Activated CD4-positive, alpha-beta T cell treated with anti-CD3 and anti-CD28 coated beads, Interleukin-2, amount 10 ng/mL, durations not matched to agents 7 days and 5 days (primary cell): ENCODE measurements at regions not wholly inside any gene's neighbourhood (a gene's known extent, or its start where the extent isn't known, plus 50 kb on each side); places are given as distances from the start of the nearest gene placed in this dataset.
"Not testable (repeated sequence)": the region's sequence is repeated elsewhere in the genome, so short reads cannot be mapped to it uniquely, and the experiment has no call there.

Source experiments
- CTCF ChIA-PET: fragments of 350-600 bp; sonication (Branson Sonifier 250); formaldehyde crosslinking; loops from one replicate; lab custom pipeline; 2021; ENCODE audit warnings: antibody characterized with exemption; lab: Charles Lee
- POLR2A ChIA-PET: fragments of 350-600 bp; sonication (Branson Sonifier 250); formaldehyde crosslinking; loops from one replicate; lab custom pipeline; 2021; ENCODE audit warnings: antibody characterized with exemption; lab: Charles Lee
- DNase-seq: peaks from one replicate; pipeline ENCODE4 v3.0.0-alpha.2; 2020
- H3K27ac Mint-ChIP-seq: one replicate; pipeline ENCODE4 v1.8.0; 2021; ENCODE audit warnings: mild to moderate bottlenecking, moderate library complexity, mixed read lengths
- H3K27me3 Mint-ChIP-seq: one replicate; pipeline ENCODE4 v1.8.0; 2021; ENCODE audit warnings: mixed read lengths
- H3K36me3 Mint-ChIP-seq: one replicate; pipeline ENCODE4 v1.8.0; 2021; ENCODE audit warnings: low read depth, mixed read lengths
- H3K4me1 Mint-ChIP-seq: one replicate; pipeline ENCODE4 v1.8.0; 2021; ENCODE audit warnings: mixed read lengths
- H3K4me3 Mint-ChIP-seq: one replicate; pipeline ENCODE4 v1.8.0; 2021; ENCODE audit warnings: mild to moderate bottlenecking, moderate library complexity, mixed read lengths
- H3K9me3 Mint-ChIP-seq: one replicate; pipeline ENCODE4 v1.8.0; 2021; ENCODE audit warnings: mixed read lengths

DNA sequence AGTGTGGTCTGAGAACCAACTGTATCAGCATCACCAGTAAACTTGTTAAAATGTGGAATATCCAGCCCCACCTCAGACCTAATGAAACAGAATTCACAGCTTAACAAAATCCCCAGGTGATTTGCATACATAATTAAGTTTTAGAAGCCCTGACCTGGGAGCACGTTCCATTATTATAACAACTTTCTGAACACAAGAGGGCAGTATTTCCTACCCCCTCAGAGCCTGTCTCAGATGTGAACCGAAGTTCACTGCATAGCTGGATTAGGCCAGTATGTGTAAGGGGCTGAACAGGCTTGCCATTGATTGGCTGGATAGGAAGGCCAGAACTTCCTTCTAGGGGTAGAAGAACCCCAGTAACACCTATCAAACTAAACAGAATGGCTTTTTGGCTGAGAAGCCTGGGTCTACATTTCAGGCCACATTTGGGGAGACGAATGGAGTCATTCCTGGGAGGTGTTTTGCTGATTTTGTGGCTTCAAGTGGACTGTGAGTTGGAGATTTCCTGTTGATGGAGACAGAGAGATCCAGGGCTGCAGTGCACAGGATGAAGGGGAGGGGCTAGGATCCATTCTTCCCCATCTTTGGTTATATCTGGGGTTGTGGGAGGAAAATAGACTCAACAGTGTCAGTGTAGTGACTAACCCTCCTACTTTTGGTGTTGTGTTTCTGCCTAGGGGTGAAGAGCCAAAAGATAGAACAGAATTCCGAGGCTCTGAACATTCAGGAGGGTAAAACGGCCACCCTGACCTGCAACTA is 94.7 kb upstream of the OR4E1 start:
- H3K36me3 Mint-ChIP-seq = no peaks in the 10 kb centered on the region
- CTCF ChIA-PET = interaction anchor here (0.6 to 1.2 kb wide), 3 partner anchors 8 to 789 kb away, joined by 3 to 4 read pairs (median 3); no protein-coding TSS in a partner anchor
- POLR2A ChIA-PET = interaction anchor here (0.5 kb wide), 1 partner anchor 802 kb away, joined by 3 read pairs; no protein-coding TSS in a partner anchor
- peaks cover 6% of the 10 kb centered on the region for H3K4me1 Mint-ChIP-seq
- H3K27ac Mint-ChIP-seq = peak overlapping the region; percentile 86
- H3K9me3 Mint-ChIP-seq = no peaks in the 10 kb centered on the region
- peak overlapping the region; percentile 62 for H3K4me3 Mint-ChIP-seq
- peaks cover 7% of the 10 kb centered on the region for H3K27me3 Mint-ChIP-seq
- DNase-seq = peak; percentile 45

DNA sequence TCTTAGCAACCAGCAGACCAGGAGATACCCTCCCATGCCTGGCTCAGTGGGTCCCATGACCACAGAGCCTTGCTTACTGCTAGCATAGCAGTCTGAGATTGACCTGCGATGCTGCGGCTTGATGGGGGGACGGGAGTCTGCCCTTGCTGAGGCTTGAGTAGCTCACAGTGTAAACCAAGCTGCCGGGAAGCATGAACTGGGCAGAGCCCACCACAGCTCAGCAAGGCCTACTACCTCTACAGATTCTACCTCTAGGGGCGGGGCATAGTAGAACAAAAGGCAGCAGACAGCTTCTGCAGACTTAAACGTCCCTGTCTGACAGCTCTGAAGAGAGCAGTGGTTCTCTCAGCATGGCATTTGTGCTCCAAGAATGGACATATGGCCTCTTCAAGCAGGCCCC is 86.7 kb upstream of the OR4E1 start:
- H3K9me3 Mint-ChIP-seq, H3K4me3 Mint-ChIP-seq, H3K4me1 Mint-ChIP-seq, DNase-seq, H3K27ac Mint-ChIP-seq, POLR2A ChIA-PET, H3K36me3 Mint-ChIP-seq: not testable (repeated sequence)
- peaks cover 20% of the 10 kb centered on the region for H3K27me3 Mint-ChIP-seq
- CTCF ChIA-PET = interaction anchor here (0.6 kb wide), 2 partner anchors 7 to 1431 kb away, joined by 3 read pairs; no protein-coding TSS in a partner anchor

DNA sequence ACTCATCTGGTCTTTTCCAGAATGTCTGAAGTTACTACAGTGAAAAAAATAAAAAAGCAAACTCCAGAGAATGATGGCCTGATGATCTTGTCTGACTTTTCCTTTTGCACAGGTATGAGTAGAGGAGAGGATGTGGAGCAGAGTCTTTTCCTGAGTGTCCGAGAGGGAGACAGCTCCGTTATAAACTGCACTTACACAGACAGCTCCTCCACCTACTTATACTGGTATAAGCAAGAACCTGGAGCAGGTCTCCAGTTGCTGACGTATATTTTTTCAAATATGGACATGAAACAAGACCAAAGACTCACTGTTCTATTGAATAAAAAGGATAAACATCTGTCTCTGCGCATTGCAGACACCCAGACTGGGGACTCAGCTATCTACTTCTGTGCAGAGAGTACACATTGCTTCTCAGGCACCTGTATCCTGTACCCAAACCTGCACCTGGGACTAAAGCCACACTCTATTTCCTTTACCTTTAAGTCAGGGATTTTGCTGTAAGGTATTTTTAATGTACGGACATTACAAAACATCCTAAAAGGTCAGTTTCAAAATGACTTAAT is 75.8 kb upstream of the OR4E1 start:
- Mint-ChIP-seq H3K4me1 (peaks cover 6% of the 10 kb centered on the region), H3K36me3 (no peaks in the 10 kb centered on the region), H3K9me3 (no peaks in the 10 kb centered on the region), H3K27me3 (peaks cover 18% of the 10 kb centered on the region), H3K4me3 (peak overlapping the region; percentile 61), H3K27ac (peak overlapping the region; percentile 67)
- no peak for DNase-seq
- POLR2A ChIA-PET = interaction anchor here (1.0 kb wide), 1 partner anchor 777 kb away, joined by 3 read pairs; no protein-coding TSS in a partner anchor
- CTCF ChIA-PET = interaction anchor here (0.6 to 1.5 kb wide), 9 partner anchors 11 to 821 kb away, joined by 3 to 5 read pairs (median 3); no protein-coding TSS in a partner anchor

DNA sequence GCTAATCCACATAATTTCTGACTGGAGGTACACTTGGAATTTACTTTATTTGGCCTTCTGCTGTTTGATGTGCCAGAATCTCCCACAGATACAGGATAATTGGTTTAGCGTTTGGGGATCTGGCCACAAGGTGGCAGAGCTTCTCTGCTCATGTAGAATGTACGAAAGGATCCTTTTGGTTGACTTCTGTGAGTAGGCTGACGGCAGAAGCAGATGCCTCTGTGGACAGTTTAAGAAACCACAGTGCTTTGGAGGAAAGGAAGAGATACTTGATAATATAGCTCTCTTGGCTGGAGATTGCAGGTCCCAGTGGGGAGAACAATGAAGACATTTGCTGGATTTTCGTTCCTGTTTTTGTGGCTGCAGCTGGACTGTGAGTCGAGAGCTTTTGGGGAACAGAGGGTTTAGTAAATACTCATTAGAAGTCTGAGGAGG is 75.3 kb upstream of the OR4E1 start:
- peak; percentile 67 for DNase-seq
- peak overlapping the region; percentile 67 for H3K27ac Mint-ChIP-seq
- POLR2A ChIA-PET = interaction anchor here (1.0 kb wide), 1 partner anchor 777 kb away, joined by 3 read pairs; no protein-coding TSS in a partner anchor
- no peaks in the 10 kb centered on the region for H3K36me3 Mint-ChIP-seq
- peak overlapping the region; percentile 61 for H3K4me3 Mint-ChIP-seq
- H3K9me3 Mint-ChIP-seq = no peaks in the 10 kb centered on the region
- CTCF ChIA-PET = interaction anchor here (0.6 to 1.5 kb wide), 9 partner anchors 10 to 821 kb away, joined by 3 to 5 read pairs (median 3); no protein-coding TSS in a partner anchor
- peaks cover 6% of the 10 kb centered on the region for H3K4me1 Mint-ChIP-seq
- peaks cover 18% of the 10 kb centered on the region for H3K27me3 Mint-ChIP-seq

DNA sequence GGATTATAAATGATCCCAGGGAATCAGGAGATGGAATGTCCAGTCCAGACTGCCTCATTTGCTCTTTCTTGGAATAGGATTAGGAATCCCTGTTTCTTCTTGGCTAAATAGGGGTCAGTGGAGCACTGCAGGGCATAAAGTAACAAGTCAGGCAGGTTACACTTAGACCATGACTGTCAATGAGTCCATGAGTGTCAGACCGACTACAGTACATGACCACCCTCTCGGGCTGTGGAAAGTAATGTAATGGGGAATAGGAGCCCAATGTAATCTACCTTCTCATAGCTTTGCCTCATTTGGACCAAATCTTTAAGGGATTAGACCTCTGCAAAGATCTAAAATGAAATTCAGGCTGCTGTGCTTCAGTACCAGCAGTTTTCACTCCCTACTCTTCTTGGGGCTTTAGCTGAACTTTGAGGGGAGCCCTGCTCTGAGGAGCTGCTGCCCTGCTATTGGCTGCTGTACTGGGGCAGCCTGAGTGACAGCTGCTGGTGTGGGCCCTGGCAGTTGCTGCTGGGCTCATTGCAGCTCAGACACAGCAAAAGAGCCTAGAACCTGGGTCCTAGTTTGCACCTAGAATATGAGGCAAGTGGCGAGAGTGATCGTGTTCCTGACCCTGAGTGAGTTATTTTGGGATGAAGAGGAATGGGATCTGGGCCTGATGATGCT is 62.2 kb upstream of the OR4E1 start:
- ChIA-PET POLR2A (no interaction called here), CTCF (interaction anchor here (0.7 kb wide), 1 partner anchor 811 kb away, joined by 3 read pairs; no protein-coding TSS in a partner anchor)
- H3K9me3 Mint-ChIP-seq = no peaks in the 10 kb centered on the region
- H3K27me3 Mint-ChIP-seq = peaks cover 43% of the 10 kb centered on the region
- peak; percentile 25 for DNase-seq
- H3K4me3 Mint-ChIP-seq = peak overlapping the region; percentile 56
- H3K36me3 Mint-ChIP-seq = no peaks in the 10 kb centered on the region
- peaks cover 5% of the 10 kb centered on the region for H3K4me1 Mint-ChIP-seq
- peak overlapping the region; percentile 78 for H3K27ac Mint-ChIP-seq

DNA sequence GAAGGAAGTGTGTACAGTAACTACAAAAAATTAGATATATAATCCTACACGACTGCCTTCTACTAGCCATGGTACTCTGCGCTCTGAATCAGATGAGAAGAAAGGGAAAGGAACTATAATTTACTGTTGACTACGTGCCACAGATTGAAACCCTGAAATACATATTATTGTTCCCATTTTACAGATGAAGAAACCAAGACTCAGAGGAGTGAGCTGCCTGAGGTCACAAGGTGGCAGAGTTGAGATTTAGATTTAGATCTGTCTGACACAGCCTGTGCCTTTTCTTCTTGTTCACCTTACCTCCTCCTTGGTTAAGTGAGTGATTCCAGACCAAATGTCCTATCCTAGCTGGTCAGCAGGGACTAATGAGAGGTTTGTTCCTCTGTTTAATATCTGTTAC is 61.6 kb upstream of the OR4E1 start:
- peaks cover 41% of the 10 kb centered on the region for H3K27me3 Mint-ChIP-seq
- CTCF ChIA-PET = interaction anchor here (0.7 kb wide), 1 partner anchor 811 kb away, joined by 3 read pairs; no protein-coding TSS in a partner anchor
- H3K27ac Mint-ChIP-seq = no peak overlapping the region
- POLR2A ChIA-PET = no interaction called here
- peak overlapping the region; percentile 56 for H3K4me3 Mint-ChIP-seq
- DNase-seq = no peak
- H3K4me1 Mint-ChIP-seq = peaks cover 8% of the 10 kb centered on the region
- H3K9me3 Mint-ChIP-seq = no peaks in the 10 kb centered on the region
- no peaks in the 10 kb centered on the region for H3K36me3 Mint-ChIP-seq

DNA sequence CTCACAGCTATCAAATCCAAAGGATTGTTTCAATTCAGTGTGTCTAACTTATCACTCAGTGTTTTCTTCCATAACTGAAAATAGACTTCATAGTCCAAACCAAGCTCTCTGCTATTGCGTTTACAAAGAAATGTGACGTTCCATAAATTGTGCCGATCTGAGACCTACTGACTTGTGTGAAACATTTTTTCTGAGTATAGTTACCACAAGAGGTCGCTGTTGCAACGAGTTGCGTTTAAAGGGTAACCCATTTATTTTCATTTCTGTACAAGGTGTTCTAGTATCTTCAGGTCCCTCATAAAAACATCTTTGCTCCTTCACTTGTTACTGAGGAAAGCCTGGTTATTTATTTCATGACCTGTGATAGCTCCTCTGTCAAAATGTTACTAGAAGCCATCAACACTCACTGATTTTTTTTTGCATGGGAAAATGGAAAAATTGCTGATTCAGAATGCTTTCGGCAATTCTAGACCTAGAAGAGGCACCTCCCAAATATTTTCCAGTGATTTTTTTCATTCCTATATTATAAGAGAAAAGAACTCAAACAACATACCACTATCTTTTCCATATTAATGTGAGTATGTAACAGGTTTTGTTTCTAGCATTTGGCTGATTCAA is 60.9 kb upstream of the OR4E1 start:
- Mint-ChIP-seq H3K36me3 (no peaks in the 10 kb centered on the region), H3K4me3 (peak overlapping the region; percentile 26), H3K9me3 (no peaks in the 10 kb centered on the region), H3K4me1 (peaks cover 14% of the 10 kb centered on the region), H3K27me3 (peaks cover 41% of the 10 kb centered on the region), H3K27ac (no peak overlapping the region)
- DNase-seq = peak; percentile 66
- CTCF ChIA-PET = interaction anchor here (1.1 kb wide), 2 partner anchors 8 to 35 kb away, joined by 3 read pairs; no protein-coding TSS in a partner anchor
- POLR2A ChIA-PET = no interaction called here

DNA sequence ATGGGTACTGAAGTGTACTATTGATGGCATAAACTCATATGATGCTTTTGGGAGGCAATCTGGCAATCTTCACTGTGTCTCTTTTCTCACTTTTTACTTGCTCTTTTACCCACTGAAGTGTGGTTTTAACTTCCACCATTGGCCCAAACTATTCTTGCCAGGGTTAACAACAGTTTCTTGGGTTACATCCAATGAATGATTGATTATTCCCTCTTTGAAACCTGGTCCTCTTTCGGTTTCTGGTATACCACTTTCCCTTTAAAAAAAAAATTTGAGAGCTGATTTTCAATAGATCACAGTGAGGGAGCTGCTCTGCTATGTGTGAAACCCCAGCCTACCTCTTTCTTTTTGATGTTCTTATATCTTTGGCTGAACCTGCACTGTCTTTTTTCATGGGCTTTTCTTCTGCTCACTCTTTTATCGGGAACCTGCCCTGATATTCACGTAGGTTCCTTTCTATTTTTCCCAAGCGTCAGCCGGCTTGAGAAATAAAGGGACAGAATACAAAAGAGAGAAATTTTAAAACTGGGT is 56.1 kb upstream of the OR4E1 start:
- Mint-ChIP-seq H3K4me3 (peak overlapping the region; percentile 59), H3K27ac (no peak overlapping the region)

DNA sequence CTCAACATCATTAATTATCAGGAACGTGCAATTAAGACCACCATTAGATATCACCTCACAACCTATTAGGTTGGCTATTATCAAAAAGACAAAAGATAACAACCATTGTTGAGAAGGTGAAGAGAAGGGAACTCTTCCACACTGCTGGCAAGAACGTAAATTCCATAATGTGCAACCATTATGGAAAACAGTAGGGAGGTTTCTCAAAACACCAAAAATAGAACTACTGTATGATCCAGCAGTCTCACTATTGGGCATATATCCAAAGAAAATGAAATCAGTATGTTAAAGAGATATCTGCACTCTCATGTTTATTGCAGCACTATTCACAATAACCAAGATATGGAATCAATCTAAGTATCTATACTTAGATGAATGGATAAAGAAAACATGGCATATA is 51.6 kb upstream of the OR4E1 start:
- Mint-ChIP-seq H3K9me3 (no peaks in the 10 kb centered on the region), H3K27ac (no peak overlapping the region), H3K4me3 (no peak overlapping the region), H3K36me3 (no peaks in the 10 kb centered on the region), H3K4me1 (peaks cover 7% of the 10 kb centered on the region), H3K27me3 (peaks cover 43% of the 10 kb centered on the region)
- CTCF ChIA-PET = no interaction called here
- POLR2A ChIA-PET = interaction anchor here (0.6 kb wide), 1 partner anchor 84 kb away, joined by 3 read pairs; no protein-coding TSS in a partner anchor
- no peak for DNase-seq

More for the DNA sequence above, 56.1 kb upstream of the OR4E1 start:
- Mint-ChIP-seq H3K27me3 (peaks cover 40% of the 10 kb centered on the region), H3K36me3 (no peaks in the 10 kb centered on the region), H3K4me1 (peaks cover 14% of the 10 kb centered on the region), H3K9me3 (no peaks in the 10 kb centered on the region)
- POLR2A ChIA-PET = no interaction called here
- no peak for DNase-seq
- CTCF ChIA-PET = no interaction called here

DNA sequence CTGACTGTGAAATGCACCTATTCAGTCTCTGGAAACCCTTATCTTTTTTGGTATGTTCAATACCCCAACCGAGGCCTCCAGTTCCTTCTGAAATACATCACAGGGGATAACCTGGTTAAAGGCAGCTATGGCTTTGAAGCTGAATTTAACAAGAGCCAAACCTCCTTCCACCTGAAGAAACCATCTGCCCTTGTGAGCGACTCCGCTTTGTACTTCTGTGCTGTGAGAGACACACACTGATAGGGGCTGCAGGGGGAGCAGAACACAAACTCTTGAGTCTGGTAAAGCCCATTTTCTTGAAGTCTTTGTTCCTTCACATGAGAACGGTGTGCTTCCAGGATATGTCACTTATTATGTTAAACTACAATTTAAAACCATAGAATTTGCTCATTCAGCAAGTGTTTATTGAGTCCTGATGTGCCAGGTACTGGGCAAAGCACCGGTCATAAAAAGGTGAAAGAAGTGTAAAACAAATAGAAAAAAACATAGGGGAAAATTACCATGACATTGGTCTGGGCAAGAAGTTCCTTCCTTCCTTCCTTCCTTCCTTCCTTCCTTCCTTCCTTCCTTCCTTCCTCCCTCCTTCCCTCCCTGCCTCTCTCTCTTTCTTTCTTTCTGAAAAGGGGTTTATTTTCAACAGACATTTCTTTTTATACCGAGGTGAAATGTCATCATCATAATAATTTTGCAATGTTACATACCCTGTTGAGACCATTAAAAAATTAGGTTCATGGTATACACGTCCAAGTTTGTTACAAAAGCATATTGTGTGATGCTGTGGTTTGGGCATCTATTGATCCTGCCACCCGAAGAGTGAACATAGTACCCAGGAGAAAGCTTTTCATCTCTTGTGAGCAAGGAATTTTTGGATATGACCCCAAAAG is 50.7 kb upstream of the OR4E1 start:
- H3K27ac Mint-ChIP-seq = no peak overlapping the region
- H3K27me3 Mint-ChIP-seq = peaks cover 42% of the 10 kb centered on the region
- H3K9me3 Mint-ChIP-seq = no peaks in the 10 kb centered on the region
- POLR2A ChIA-PET = interaction anchor here (0.6 kb wide), 1 partner anchor 777 kb away, joined by 3 read pairs; no protein-coding TSS in a partner anchor
- CTCF ChIA-PET = interaction anchor here (0.5 to 2.0 kb wide), 6 partner anchors 13 to 1242 kb away, joined by 3 to 8 read pairs (median 6); no protein-coding TSS in a partner anchor
- H3K36me3 Mint-ChIP-seq = no peaks in the 10 kb centered on the region
- peak overlapping the region; percentile 51 for H3K4me3 Mint-ChIP-seq
- no peaks in the 10 kb centered on the region for H3K4me1 Mint-ChIP-seq
- DNase-seq = no peak

DNA sequence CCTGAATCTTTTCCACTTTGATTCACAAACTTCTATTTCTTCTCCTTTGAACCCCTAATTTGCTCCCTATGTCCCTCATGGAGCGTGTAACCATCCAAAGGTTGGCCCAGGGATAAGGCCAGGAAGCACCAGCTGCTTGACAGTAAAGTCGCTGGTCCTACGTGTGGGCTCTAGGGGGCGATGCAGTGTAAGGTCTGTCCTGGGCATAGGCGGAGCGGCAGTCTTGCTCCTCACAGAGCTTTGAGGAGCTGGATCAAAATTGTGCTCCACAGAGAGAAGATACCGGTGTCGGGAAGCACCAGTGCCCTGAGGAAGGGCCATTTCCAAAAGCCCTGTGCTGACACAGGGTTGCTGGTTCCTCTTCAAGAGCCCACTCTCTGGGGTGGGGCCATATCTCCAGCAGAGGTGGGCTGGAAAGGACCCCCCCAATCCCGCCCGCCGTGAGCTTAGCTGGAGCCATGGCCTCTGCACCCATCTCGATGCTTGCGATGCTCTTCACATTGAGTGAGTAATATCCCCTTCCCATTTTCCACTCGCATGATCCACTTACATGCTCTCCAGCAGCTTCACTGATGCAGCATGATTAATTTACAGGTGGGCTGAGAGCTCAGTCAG is 49.9 kb upstream of the OR4E1 start:
- Mint-ChIP-seq H3K4me1 (no peaks in the 10 kb centered on the region), H3K27me3 (peaks cover 47% of the 10 kb centered on the region), H3K27ac (peak overlapping the region; percentile 10), H3K4me3 (peak overlapping the region; percentile 51), H3K36me3 (no peaks in the 10 kb centered on the region), H3K9me3 (no peaks in the 10 kb centered on the region)
- DNase-seq = peak; percentile 54
- POLR2A ChIA-PET = no interaction called here
- CTCF ChIA-PET = interaction anchor here (0.8 to 2.0 kb wide), 6 partner anchors 12 to 837 kb away, joined by 3 to 8 read pairs (median 6); no protein-coding TSS in a partner anchor
